ENCODE measurements at regions not wholly inside any gene's neighbourhood (a gene's known extent, or its start where the extent isn't known, plus 50 kb on each side); places are given as distances from the start of the nearest gene placed in this dataset.
"Not testable (repeated sequence)": the region's sequence is repeated elsewhere in the genome, so short reads cannot be mapped to it uniquely, and the experiment has no call there.

DNA sequence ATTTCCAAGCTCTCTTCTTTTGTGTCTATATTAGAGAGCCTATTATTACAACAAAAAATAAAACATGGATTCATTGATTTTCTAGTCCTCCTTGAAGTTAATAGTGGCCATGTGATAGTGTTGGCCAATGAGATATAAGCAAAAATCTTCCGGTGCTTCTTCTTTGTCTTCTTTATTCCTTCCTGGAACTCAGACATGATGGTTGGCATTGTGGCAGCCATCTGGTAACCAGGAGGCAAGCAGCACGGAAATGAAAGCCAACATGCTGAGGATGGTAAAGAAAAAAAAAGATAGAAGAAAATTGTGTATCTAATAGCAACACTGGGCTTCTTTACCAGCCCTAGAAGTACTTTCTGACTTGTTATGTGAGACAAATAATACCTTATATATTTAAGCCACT is 50.8 kb upstream of the SEL1L start:
- no peak for DNase-seq (ENCODE audit: low read depth)

DNA sequence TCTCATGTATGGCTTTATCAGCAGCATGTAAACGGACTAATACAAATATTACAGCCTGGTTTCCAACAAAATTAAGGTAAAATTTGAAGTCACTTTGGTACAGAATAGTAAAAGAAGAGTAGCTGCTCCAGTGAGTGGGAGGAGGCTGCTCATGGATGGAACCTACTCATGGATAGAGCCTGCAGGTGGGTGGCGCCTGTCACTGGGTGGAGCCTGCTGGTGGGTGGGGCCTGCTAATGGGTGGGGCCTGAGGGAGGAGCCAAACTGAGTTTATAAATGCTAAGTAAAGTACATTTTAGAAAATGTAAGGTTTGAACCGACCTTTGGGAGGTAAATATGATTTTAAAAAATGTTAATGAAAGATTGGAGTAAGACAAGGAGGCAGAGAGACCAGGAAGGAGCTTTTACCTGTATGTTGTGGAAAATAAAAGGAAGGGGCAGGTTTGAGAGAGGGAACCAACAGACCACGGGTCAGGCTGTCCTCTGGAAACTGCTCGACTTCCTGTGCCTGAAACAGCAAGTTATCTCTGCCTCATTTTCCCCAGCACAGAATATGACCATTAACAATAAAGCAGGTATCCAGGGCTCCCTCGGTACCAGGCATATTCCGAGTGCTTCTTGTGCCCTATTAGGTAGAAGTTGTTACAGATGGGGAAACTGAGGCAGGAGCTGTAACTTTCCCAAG is 55.9 kb upstream of the SEL1L start:
- no peak for DNase-seq (ENCODE audit: low read depth)

DNA sequence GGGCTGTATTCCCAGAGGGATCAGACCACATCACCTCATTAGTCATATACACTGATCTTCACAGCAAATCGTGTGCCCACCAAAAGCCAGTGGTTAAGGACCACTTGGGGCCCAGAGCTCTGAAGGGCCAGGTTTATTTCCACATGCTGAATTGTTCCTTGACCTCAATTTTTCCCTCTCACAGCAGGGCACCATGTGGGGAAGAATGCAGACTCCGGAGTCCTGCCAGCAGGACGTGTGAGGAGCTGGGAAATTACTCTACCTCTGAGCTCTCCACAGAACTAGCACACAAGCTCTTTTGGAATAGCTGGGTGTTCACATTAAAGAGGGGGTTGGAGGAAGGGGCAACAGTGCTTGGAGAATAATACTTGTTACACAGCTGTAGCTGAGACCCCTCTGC is 57.6 kb upstream of the SEL1L start:
- no peak for DNase-seq (ENCODE audit: low read depth)

DNA sequence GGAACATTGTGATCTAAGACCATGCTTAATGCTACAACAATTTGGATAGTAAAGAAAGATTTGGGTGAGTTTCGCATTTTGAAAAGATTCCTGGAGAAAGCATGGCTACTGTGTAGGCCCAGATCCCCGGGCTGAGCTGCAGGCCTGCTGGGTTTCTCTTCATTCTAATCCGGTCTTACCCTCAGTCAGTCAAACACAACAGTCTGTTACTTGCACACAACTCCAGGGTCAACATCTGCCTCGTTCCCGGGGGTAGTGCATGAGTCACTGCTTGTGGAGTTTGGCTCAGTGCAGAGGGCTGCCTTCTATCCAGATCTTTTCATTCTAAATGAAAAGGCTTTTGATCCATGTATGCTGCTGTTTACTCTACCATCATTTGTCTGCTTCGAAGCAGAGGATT is 60.4 kb upstream of the SEL1L start:
- DNase-seq (ENCODE audit: low read depth): peak; percentile 3

DNA sequence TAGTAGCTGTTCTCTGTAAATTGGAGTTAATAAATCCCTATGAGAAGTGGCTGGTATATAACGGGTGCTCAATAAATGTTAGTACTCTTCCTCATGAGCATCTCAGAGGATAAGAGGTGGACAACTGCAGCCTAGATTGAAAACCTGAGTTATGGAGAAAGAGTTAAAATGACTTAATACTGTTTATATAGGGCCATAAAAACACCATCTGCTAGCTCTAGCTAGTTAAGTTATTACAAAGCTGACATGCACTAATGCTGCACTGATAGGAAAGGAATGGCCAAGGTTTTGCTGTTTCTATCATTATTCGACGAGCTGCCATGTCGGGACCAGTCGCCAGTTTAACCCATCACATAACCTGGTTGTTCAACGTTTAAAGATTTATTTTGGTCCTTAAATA is 72.0 kb upstream of the SEL1L start:
- DNase-seq (ENCODE audit: low read depth): no peak

DNA sequence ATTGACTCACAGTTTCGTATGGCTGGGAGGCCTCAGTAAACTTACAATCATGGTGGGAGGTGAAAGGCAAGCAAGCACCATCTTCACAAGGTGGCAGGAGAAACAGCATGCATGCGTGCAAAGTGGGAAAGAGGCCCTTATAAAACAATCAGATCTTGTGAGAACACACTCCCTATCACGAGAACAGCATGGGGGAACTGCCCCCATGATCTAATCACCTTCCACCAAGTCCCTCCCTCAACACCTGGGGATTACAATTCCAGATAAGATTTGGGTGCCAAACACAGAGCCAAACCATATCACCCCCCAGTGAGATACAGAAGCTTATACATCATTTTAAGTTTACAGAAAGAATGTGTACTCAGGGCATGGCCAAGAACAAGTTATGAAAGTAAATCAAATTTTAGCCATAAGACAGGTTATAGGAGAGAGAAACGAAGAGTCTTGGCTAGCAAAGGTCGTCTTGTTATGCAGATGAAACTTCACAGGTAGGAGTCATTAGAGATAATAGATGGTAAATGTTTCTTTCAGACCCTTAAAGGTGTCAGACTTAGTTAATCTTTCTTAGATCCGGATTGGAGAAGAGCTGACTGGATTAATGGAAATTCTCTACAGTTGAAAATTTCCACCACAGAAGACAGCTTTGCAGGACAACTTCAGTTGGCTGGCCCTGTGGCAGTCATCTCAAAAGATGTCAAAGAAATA is 79.8 kb upstream of the SEL1L start:
- DNase-seq (ENCODE audit: low read depth): no peak

DNA sequence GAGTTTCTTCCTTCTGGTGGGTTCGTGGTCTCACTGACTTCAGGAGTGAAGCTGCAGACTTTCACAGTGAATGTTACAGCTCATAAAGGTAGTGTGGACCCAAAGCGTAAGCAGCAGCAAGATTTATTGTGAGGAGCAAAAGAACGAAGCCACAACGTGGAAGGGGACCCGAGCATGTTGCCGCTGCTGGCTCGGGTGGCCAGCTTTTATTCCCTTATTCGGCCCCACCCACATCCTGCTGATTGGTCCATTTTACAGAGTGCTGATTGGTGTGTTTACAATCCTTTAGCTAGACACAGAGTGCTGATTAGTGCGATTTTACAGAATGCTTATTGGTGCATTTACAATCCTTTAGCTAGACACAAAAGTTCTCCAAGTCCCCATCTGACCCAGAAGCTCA is 80.6 kb upstream of the SEL1L start:
- DNase-seq (ENCODE audit: low read depth): not testable (repeated sequence)

DNA sequence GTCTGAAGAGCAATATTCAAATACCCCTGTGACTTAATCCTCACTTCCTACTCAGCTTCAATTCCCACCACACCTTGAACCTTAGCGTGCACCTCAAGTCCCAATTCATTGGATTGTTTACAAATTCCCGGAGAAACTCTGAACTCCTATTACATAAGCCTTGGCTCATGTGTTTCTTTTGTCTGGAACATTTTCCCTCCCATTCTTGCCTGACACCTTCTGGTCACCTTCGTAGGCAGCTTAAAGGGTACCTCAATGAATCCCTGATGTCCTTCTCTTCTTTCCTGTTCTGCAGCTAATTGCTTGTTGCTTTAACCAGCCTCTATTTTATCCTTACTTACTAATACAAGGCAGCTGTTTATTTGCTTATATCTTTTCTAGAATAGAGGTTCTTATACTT is 85.0 kb upstream of the SEL1L start:
- DNase-seq (ENCODE audit: low read depth): no peak

DNA sequence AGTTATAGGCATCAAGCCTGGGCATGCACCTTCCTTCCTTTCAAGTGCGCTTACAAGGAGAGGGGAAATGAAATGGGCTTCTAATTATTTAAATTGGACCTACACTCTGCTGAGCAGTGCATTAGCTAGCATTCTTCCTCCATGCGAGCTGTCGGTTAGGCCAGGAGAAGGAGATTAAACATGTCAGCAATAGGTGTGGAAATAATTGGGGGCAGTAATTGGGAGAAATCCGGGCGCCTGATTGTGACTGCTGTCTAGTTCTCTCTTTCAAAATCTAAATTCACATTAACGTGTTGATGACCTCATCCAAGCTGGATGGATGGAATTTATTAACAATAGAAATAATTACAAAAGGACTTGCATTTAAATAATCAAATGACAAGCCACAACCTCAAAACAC is 86.2 kb upstream of the SEL1L start:
- no peak for DNase-seq (ENCODE audit: low read depth)

DNA sequence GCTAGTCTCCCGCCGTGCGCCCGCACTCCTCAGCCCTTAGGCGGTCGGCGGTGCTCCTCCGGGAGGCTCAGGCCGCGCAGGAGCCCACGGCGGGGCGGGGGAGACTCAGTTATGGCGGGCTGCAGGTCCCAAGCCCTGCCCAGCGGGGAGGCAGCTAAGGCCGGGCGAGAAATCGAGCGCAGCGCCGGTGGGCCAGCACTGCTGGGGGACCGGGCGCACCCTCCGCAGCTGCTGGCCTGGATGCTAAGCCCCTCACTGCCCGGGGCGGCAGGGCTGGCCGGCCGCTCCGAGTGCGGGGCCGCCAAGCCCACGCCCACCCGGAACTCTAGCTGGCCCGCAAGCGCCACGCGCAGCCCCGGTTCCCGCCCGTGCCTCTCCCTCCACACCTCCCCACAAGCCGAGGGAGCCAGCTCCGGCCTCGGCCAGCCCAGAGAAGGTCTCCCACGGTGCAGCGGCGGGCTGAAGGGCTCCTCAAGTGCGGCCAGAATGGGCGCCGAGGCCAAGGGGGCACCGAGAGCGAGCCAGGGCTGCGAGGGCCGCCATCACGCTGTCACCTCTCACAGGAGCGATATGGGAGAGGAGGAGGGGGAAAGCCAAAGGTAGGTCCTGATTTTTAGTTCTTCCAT is 90.2 kb upstream of the SEL1L start:
- not testable (repeated sequence) for DNase-seq (ENCODE audit: low read depth)

DNA sequence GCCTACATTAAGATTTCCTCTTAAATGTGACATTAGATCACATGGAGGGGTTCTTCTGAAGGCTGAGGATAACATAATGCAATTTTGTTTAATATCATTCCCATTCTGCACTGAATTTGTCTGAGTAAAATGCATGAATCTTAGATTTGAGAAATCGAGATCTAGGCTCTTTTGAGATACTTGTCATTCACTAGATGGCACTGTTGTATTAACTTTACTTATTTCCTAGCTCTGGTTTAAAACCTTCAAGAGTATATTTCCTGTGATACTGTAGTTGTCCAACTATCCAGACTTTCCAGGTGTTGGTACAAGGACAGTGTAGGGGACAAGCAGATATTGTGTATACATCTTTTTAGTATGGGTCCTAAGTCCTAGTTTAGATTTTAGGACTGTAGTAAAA is 91.7 kb upstream of the SEL1L start:
- DNase-seq (ENCODE audit: low read depth): peak; percentile 21

DNA sequence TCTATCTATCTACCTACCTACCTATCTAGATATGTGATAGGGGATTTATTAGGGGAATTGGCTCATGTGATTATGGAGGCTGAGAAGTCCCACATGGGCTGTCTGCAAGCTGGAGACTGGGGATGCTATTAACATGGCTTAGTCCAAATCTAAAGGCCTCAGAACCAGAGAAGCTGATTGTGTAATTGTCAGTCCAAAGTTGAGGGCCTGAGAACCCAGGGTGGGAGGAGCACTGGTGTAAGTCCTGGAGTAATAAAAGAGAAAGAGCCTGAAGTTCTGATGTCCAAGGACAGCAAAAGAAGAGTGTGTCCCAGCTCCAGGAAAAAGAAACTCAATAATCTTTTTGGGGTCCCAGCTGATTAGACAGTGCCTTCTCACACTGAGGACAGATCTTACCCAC is 98.5 kb upstream of the SEL1L start:
- DNase-seq (ENCODE audit: low read depth): no peak

DNA sequence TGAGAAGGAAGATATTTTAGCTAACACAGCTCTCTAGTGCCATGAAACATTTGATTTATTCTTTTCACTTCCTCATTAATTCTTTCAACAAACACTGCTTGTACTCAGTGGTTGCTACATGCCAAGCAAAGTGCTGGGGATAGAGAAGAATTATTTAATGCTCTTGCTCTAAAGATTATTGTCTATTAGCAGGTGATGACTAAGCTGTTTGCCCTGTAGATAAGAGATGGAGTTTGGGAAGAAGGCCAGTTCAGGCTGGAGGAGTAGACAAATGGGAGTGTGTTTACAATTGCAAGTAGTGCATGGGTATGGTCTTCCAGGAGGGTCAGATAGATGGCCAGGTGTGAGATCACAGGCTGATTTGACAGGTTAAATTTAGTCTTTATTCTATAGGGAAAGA is 99.8 kb upstream of the SEL1L start:
- no peak for DNase-seq (ENCODE audit: low read depth)

DNA sequence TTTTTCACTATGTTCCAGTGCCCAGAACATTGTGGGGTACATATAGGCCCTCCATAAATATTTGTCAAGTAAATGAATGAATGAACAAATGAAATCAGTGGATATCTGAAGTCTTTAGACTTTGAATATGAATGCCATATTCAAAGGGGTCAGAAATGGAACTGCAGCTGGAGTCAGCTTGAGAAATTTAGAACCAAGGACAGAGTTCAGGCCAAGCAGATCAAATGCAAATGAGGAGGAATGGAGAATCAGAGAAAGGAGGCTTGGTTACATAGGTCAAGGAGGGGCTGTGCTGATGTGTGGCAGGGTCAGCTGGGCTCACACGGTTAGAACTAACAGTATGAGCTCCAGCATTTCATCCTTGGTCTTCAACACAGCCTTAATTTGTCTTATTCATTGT is 104.0 kb upstream of the SEL1L start:
- no peak for DNase-seq (ENCODE audit: low read depth)

DNA sequence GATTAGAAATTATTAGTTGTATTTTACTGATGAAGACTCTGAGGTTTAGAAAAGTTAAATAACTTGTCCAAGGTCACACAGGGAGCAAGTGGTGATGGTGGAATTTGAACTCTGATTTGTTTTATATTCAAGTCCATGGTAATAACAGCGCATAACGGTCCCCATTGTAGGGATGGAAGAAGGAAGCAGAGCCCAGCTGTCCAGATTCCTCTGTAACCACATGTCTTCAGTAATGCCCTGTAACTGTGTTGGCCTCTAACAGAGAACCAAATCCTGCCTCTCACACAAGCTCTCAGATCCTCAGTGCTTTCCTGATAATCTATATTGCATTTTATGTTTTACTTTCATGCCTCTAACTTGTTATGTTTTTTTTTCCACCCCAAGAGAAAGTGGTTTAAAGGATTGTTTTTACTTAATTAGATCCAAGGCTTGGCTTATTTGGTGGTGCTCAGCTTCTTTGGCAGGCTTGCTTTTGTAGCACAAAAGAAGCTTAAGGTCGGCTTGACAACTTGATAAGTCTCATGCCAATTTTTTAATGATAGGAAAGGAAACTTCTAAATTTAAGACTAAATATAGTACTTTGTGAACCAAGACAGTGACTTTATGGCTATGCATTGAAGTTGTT is 105.1 kb upstream of the SEL1L start:
- no peak for DNase-seq (ENCODE audit: low read depth)

DNA sequence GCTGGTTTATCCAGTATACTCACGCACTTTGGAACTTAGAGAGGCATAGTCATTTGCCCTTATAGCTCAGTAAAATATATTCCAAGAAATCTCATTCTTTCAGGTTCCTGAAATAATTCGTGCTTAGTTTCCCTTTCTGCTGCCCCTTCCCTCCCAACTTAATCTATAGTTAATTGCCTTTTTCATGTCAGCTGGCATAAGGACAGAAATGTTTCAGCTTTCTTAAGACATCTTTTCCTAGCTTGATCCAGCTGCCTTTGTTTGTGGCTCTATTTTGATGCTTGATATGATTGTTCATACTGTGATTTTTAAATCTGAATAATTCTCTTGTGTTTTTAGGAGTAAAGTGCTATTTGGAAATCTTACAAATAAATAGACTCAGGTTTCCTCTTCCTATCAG is 120.0 kb upstream of the SEL1L start:
- DNase-seq (ENCODE audit: low read depth): no peak

DNA sequence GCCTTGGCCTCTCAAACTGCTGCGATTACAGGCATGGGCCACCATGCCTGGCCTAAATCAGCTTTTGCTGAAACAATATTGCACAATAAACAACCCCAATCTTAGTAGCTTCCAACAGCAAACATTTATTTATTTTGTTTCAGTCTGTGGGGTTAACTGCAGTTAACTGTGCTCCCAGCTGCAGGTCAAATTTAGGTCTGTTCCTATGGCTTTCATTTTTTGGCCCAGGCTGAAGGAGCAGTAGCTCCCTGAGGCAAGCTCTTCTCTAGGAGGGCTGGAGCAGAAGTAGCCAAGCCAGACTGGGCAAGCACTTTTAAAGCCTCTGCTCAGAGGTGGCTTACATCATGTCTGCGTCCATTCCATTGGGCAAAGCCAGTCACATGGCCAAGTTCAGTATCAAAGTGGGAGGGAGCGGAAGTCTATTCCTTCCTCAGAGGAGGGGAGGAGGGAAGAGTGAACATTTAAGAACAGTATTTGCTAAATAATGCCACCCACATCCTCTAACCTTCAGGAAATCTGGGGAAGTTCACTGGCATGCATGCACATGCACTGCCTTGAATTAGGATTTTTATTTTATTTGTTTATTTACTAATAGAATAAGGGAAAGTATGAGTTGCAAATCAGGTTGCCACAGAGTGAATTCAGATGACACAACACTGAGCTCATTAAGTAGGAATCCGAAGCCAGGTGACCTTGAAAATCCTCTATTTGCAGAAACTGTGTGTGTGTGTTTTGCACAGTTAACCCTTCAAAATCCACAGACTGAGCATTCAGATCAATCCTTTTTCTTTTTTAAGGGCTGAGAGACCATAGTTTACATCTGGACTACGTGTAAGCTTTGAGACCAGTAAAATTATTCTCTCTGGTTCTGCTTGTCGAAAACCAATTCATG is 122.0 kb upstream of the SEL1L start:
- no peak for DNase-seq (ENCODE audit: low read depth)

DNA sequence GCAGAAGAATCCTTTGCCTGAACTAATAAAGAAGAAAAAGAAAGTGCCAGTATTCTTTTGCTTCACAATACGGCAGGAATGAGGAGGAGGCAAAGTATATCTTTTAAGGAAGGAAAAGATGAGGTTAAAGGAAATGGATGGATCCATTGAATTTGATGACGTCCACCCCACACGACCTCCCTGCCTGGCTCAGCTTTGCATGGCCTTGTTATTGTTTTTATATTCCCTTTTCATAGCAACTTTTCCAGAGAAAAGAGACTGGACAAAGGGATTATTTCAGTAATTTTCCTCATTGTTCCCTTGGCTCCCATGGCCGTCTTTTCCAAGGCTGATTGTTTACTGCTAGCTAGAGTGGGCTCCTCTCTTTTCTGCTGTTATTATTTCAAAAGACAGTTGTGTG is 123.2 kb upstream of the SEL1L start:
- DNase-seq (ENCODE audit: low read depth): no peak

DNA sequence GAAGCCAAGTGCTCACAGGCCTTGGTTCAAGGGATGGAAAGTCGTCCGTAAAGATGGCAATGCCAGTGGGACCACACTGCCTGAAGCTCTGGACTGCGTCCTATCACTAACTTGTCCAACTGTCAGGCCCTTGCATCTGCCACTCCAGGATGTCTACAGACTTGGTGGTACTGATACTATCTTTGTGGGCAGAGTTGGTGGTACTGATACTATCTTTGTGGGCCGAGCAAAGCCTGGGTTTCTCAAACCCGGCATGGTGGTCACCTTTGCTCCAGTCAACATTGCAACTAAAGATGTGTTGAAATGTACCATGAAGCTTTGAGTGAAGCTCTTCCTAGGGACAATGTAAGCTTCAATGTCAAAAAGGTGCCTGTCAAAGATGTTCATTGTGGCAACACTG is 128.4 kb upstream of the SEL1L start:
- no peak for DNase-seq (ENCODE audit: low read depth)

DNA sequence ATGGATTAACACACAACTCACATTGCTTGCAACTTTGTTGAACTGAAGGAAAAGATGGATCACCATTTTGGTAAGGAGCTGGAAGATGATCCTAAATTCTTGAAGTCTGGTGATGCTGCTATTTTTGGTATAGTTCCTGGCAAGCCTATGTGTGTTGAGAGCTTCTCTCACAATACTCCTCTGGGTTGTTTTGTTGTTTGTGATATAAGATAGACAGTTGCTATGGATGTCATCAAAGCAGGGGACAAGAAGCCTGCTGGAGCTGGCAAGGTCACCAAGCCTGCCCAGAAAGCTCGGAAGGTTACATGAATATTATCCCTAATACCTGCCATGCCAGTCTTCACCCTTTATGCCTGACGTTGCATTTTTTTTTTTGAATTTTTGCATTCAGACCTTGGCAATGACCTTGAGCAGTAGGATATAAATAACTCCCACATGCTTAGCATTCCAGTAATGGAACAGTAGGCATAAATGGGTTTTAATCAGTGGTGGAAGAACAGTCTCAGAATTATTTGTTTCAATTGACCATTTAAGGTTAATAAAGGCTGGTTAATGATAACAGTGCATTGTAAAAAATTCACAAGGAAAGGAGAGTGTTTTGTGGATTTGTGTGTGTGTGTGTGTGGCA is 129.0 kb upstream of the SEL1L start:
- DNase-seq (ENCODE audit: low read depth): no peak

DNA sequence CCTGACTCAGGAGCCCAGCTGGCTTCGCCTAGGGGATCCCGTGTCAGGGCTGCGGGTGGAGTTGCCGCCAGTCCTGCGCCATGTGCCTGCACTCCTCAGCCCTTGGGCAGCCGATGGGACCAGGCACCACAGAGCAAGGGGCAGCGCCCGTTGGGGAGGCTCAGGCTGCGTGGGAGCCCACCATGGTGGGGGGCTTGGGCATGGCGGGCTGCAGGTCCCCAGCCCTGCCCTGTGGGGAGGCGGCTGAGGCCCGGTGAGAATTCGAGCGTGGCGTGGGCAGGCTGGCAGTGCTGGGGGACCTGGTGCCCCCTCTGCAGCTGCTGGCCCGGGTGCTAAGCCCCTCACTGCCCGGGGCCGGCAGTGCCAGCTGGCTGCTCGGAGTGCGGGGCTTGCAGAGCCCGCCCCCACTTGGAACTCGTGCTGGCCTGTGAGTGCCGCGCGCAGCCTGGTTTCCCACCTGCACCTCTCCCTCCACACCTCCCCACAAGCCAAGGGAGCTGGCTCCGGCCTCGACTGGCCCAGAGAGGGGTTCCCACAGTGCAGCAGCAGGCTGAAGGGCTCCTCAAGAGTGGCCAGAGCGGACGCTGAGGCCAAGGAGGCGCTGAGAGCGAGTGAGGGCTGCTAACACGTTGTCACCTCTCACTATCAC is 135.1 kb upstream of the SEL1L start:
- no peak for DNase-seq (ENCODE audit: low read depth)

All from iris pigment epithelial cell (primary cell).